H9 (cell line): ENCODE measurements at regions not wholly inside any gene's neighbourhood (a gene's known extent, or its start where the extent isn't known, plus 50 kb on each side); places are given as distances from the start of the nearest gene placed in this dataset.

ENCODE experiments used
- DNase-seq: peaks from one replicate; pipeline ENCODE4 v3.0.0-alpha.2; 2017
- H2AFZ ChIP-seq: one replicate; pipeline ENCODE4 v1.6.1; 2013; ENCODE audit warnings: mild to moderate bottlenecking, low read length, control low read depth, moderate library complexity
- H2AK5ac ChIP-seq: 2 replicates; pipeline ENCODE4 v1.6.1; 2013; ENCODE audit warnings: low read length, control low read depth, mixed read lengths; ENCODE audit not compliant: insufficient read length
- H2BK120ac ChIP-seq: one replicate; pipeline ENCODE4 v1.6.1; 2013; ENCODE audit warnings: low read depth, mild to moderate bottlenecking, low read length, control low read depth, inconsistent platforms; ENCODE audit not compliant: poor library complexity, severe bottlenecking
- H2BK12ac ChIP-seq: 2 replicates; pipeline ENCODE4 v1.6.1; 2013; ENCODE audit warnings: low read length, control low read depth, mixed read lengths, low read depth; ENCODE audit not compliant: insufficient read length
- H2BK15ac ChIP-seq: 2 replicates; pipeline ENCODE4 v1.6.1; 2013; ENCODE audit warnings: low read depth, low read length, control low read depth
- H2BK20ac ChIP-seq: one replicate; pipeline ENCODE4 v1.6.1; 2013; ENCODE audit warnings: low read depth, mild to moderate bottlenecking, low read length, control low read depth, inconsistent platforms; ENCODE audit not compliant: poor library complexity, severe bottlenecking
- H2BK5ac ChIP-seq: 2 replicates; pipeline ENCODE4 v1.6.1; 2013; ENCODE audit warnings: low read length, control low read depth, mixed read lengths; ENCODE audit not compliant: insufficient read length
- H3K14ac ChIP-seq: 2 replicates; pipeline ENCODE4 v1.6.1; 2013; ENCODE audit warnings: low read length, control low read depth; ENCODE audit not compliant: insufficient read depth
- H3K18ac ChIP-seq: 2 replicates; pipeline ENCODE4 v1.6.1; 2013; ENCODE audit warnings: low read depth, mild to moderate bottlenecking, mixed read lengths, low read length, control low read depth; ENCODE audit not compliant: insufficient read length
- H3K23ac ChIP-seq: 2 replicates; pipeline ENCODE4 v1.6.1; 2013; ENCODE audit warnings: low read length, control low read depth, mixed read lengths, low read depth; ENCODE audit not compliant: insufficient read length
- H3K23me2 ChIP-seq: 2 replicates; pipeline ENCODE4 v1.6.1; 2013; ENCODE audit warnings: low read depth, mild to moderate bottlenecking, mixed read lengths, low read length, control low read depth; ENCODE audit not compliant: insufficient read length, poor library complexity, severe bottlenecking
- H3K27ac ChIP-seq: 2 replicates; pipeline ENCODE4 v1.5.1; 2013; ENCODE audit warnings: low read length, control low read depth, mixed read lengths, low read depth; ENCODE audit not compliant: insufficient read length
- H3K27me3 ChIP-seq: 2 replicates; pipeline ENCODE4 v1.6.1; 2013; ENCODE audit warnings: low read length, control low read depth, inconsistent platforms; ENCODE audit not compliant: insufficient read depth
- H3K4ac ChIP-seq: 2 replicates; pipeline ENCODE4 v1.6.1; 2013; ENCODE audit warnings: low read depth, mild to moderate bottlenecking, control low read depth, inconsistent platforms, low read length, moderate library complexity
- H3K4me1 ChIP-seq: 2 replicates; pipeline ENCODE4 v1.6.1; 2013; ENCODE audit warnings: low read length, control low read depth, inconsistent platforms; ENCODE audit not compliant: insufficient read depth
- H3K4me2 ChIP-seq: 2 replicates; pipeline ENCODE4 v1.6.1; 2013; ENCODE audit warnings: low read length, control low read depth, mixed read lengths; ENCODE audit not compliant: insufficient read length, insufficient read depth
- H3K56ac ChIP-seq: 2 replicates; pipeline ENCODE4 v1.6.1; 2013; ENCODE audit warnings: low read depth, mild to moderate bottlenecking, mixed read lengths, low read length, control low read depth; ENCODE audit not compliant: insufficient read length
- H3K79me1 ChIP-seq: 2 replicates; pipeline ENCODE4 v1.6.1; 2013; ENCODE audit warnings: low read depth, mild to moderate bottlenecking, moderate library complexity, low read length, control low read depth, inconsistent platforms; ENCODE audit not compliant: insufficient read depth, poor library complexity, severe bottlenecking
- H3K79me2 ChIP-seq: 2 replicates; pipeline ENCODE4 v1.6.1; 2013; ENCODE audit warnings: low read length, control low read depth, inconsistent platforms; ENCODE audit not compliant: insufficient read depth
- H3K9ac ChIP-seq: 2 replicates; pipeline ENCODE4 v1.6.1; 2013; ENCODE audit warnings: low read length, control low read depth, mixed read lengths; ENCODE audit not compliant: insufficient read length; ENCODE audit errors: extremely low read depth
- H3K9me3 ChIP-seq: one replicate; pipeline ENCODE4 v1.6.1; 2013; ENCODE audit warnings: low read depth, low read length, inconsistent platforms; ENCODE audit not compliant: control insufficient read depth
- H3T11ph ChIP-seq: one replicate; pipeline ENCODE4 v1.6.1; 2013; ENCODE audit warnings: mild to moderate bottlenecking, low read length, control low read depth, inconsistent platforms
- H4K20me1 ChIP-seq: one replicate; pipeline ENCODE4 v1.6.1; 2013; ENCODE audit not compliant: control insufficient read depth, insufficient read length, insufficient read depth
- H4K5ac ChIP-seq: 2 replicates; pipeline ENCODE4 v1.6.1; 2013; ENCODE audit warnings: low read depth, mild to moderate bottlenecking, mixed read lengths, low read length, control low read depth; ENCODE audit not compliant: insufficient read length
- H4K8ac ChIP-seq: replicated peaks from 2 replicates; pipeline ENCODE4 v1.6.1; 2013; ENCODE audit warnings: low read length, control low read depth, mixed read lengths, low read depth; ENCODE audit not compliant: insufficient read length
- H4K91ac ChIP-seq: 2 replicates; pipeline ENCODE4 v1.6.1; 2013; ENCODE audit warnings: low read depth, mild to moderate bottlenecking, moderate library complexity, mixed read lengths, low read length, control low read depth; ENCODE audit not compliant: insufficient read length
- H3K27ac Mint-ChIP-seq, 3 experiments: 2 replicates in 2 of 3; 3 replicates in 1 of 3; pipeline ENCODE4 v1.8.0; 2020 to 2021; ENCODE audit warnings: mixed read lengths in 3 of 3, mild to moderate bottlenecking in 1 of 3, moderate library complexity in 1 of 3
- H3K27me3 Mint-ChIP-seq: 2 replicates; pipeline ENCODE4 v1.8.0; 2021; ENCODE audit warnings: low read depth, mild to moderate bottlenecking, moderate library complexity, mixed read lengths
- H3K36me3 Mint-ChIP-seq, 3 experiments: 2 replicates in 2 of 3; 3 replicates in 1 of 3; pipeline ENCODE4 v1.8.0; 2020 to 2021; ENCODE audit warnings: low read depth in 3 of 3, mixed read lengths in 3 of 3; ENCODE audit not compliant: insufficient read depth in 1 of 3
- H3K4me1 Mint-ChIP-seq, 2 experiments: 2 replicates each; pipeline ENCODE4 v1.8.0; 2020; ENCODE audit warnings: mixed read lengths in 2 of 2
- H3K4me3 Mint-ChIP-seq, 2 experiments: 2 replicates in 1 of 2; 3 replicates in 1 of 2; pipeline ENCODE4 v1.8.0; 2020 to 2021; ENCODE audit warnings: mild to moderate bottlenecking in 2 of 2, mixed read lengths in 2 of 2, moderate library complexity in 1 of 2
- H3K9me3 Mint-ChIP-seq, 2 experiments: 2 replicates in 1 of 2; 3 replicates in 1 of 2; pipeline ENCODE4 v1.8.0; 2020; ENCODE audit warnings: mild to moderate bottlenecking in 2 of 2, mixed read lengths in 2 of 2, moderate library complexity in 1 of 2
- WGBS: extraction: QIAGEN DNeasy Blood & Tissue Kit; methylation state at CpG from one replicate; pipeline ENCODE4 v1.1.7; 2013; ENCODE audit warnings: missing lambda C conversion rate, low lambda C conversion rate, mixed read lengths; ENCODE audit not compliant: insufficient read length; ENCODE audit errors: extremely low coverage; 5-methylcytosine and 5-hydroxymethylcytosine counted together
- TF ChIP-seq, protein P1 (sequence below): fragments of 200-600 bp; sonication (generic); conservative IDR thresholded peaks from 3 replicates; pipeline ENCODE4 v1.8.0; 2021; ENCODE audit warnings: antibody characterized with exemption, mild to moderate bottlenecking

DNA sequence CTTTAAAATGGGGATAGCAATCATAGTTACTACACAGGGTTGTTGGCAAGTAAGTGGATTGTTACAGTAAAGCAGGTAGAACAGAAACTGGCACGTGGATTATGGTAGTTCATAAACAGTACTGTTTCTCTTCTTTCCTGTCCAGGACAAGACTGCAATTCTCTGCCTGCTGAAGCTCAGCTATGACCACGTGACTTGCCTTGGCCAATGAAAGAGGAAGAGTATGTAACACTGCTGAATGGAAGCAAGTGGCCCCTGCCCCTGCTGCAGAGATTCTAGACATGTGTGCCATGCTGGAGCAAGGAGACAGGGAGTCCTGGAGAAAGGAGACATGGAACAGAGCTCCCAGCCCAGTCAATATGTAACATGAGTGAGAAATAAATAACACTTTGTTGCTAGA lies 66.6 kb upstream of the TOX3 start:
- Mint-ChIP-seq H3K9me3 (no peaks in the 10 kb centered on the region), H3K36me3 (no peaks in the 10 kb centered on the region)

More for the DNA sequence above, 66.6 kb upstream of the TOX3 start:
- no peaks in the 10 kb centered on the region for H3K27me3 ChIP-seq
- no peak overlapping the region for H2AFZ ChIP-seq
- Mint-ChIP-seq H3K4me3 (no peak overlapping the region), H3K27me3 (no peaks in the 10 kb centered on the region), H3K4me1 (no peaks in the 10 kb centered on the region), H3K27ac (no peak overlapping the region)
- no peaks in the 10 kb centered on the region for H3K9me3 ChIP-seq
- H3K4ac ChIP-seq = no peak overlapping the region
- H3K9ac ChIP-seq = no peak overlapping the region
- no peak overlapping the region for H2AK5ac ChIP-seq
- no peak overlapping the region for H4K8ac ChIP-seq
- H3K23me2 ChIP-seq = no peaks in the 10 kb centered on the region
- DNase-seq = no peak
- H2BK20ac ChIP-seq = no peak overlapping the region
- WGBS = no CpG with 5 or more reads among the region's 2 CpGs
- H3K27ac ChIP-seq = no peak overlapping the region
- no peak overlapping the region for H3K18ac ChIP-seq
- no peak overlapping the region for H3K14ac ChIP-seq
- H2BK5ac ChIP-seq = no peak overlapping the region
- TF ChIP-seq, protein P1, sequence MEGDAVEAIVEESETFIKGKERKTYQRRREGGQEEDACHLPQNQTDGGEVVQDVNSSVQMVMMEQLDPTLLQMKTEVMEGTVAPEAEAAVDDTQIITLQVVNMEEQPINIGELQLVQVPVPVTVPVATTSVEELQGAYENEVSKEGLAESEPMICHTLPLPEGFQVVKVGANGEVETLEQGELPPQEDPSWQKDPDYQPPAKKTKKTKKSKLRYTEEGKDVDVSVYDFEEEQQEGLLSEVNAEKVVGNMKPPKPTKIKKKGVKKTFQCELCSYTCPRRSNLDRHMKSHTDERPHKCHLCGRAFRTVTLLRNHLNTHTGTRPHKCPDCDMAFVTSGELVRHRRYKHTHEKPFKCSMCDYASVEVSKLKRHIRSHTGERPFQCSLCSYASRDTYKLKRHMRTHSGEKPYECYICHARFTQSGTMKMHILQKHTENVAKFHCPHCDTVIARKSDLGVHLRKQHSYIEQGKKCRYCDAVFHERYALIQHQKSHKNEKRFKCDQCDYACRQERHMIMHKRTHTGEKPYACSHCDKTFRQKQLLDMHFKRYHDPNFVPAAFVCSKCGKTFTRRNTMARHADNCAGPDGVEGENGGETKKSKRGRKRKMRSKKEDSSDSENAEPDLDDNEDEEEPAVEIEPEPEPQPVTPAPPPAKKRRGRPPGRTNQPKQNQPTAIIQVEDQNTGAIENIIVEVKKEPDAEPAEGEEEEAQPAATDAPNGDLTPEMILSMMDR = no peak
- no peak overlapping the region for H3T11ph ChIP-seq
- no peak overlapping the region for H4K91ac ChIP-seq
- H3K79me2 ChIP-seq = peaks cover 2% of the 10 kb centered on the region; the same call in 1 of the 2 replicates
- H3K4me2 ChIP-seq = no peak overlapping the region
- no peak overlapping the region for H4K5ac ChIP-seq
- no peaks in the 10 kb centered on the region for H3K4me1 ChIP-seq
- no peaks in the 10 kb centered on the region for H3K79me1 ChIP-seq
- H2BK12ac ChIP-seq = no peak overlapping the region
- no peak overlapping the region for H2BK15ac ChIP-seq
- H2BK120ac ChIP-seq = no peak overlapping the region
- no peak overlapping the region for H3K23ac ChIP-seq
- H4K20me1 ChIP-seq = no peaks in the 10 kb centered on the region
- no peak overlapping the region for H3K56ac ChIP-seq
